ENCODE measurements at regions not wholly inside any gene's neighbourhood (a gene's known extent, or its start where the extent isn't known, plus 50 kb on each side); places are given as distances from the start of the nearest gene placed in this dataset.

- Mint-ChIP-seq H3K4me3 (no peak overlapping the region), H3K27me3 (ENCODE audit: low read depth) (no peaks in the 10 kb centered on the region), H3K36me3 (ENCODE audit: insufficient read depth in 2 of 2) (no peaks in the 10 kb centered on the region), H3K27ac (no peak overlapping the region), H3K4me1 (ENCODE audit: low read depth) (no peaks in the 10 kb centered on the region), H3K9me3 (no peaks in the 10 kb centered on the region)
- ATAC-seq (replicated peaks in 1 of 2) (no peak), DNase-seq (no peak)
Measured at GRCh38 chr5:139733698-139734538, 61.7 kb upstream of the PSD2 start.

- Mint-ChIP-seq H3K36me3 (ENCODE audit: insufficient read depth in 2 of 2) (no peaks in the 10 kb centered on the region), H3K4me1 (ENCODE audit: low read depth) (no peaks in the 10 kb centered on the region), H3K4me3 (no peak overlapping the region), H3K9me3 (no peaks in the 10 kb centered on the region), H3K27me3 (ENCODE audit: low read depth) (no peaks in the 10 kb centered on the region), H3K27ac (no peak overlapping the region)
- ATAC-seq (replicated peaks in 1 of 2) (no peak), DNase-seq (no peak)
Measured at GRCh38 chr5:139734539-139734916, 61.1 kb upstream of the PSD2 start.

GRCh38 chr5:139738193-139739149 is 57.1 kb upstream of the PSD2 start:
- ATAC-seq (replicated peaks in 1 of 2), result no peak

GRCh38 chr5:139739150-139739974 is 56.2 kb upstream of the PSD2 start:
- DNase-seq (no peak), ATAC-seq (replicated peaks in 1 of 2) (no peak)
- Mint-ChIP-seq H3K9me3 (no peaks in the 10 kb centered on the region), H3K4me3 (no peak overlapping the region), H3K27ac (no peak overlapping the region), H3K4me1 (ENCODE audit: low read depth) (peaks cover 8% of the 10 kb centered on the region), H3K27me3 (ENCODE audit: low read depth) (no peaks in the 10 kb centered on the region), H3K36me3 (ENCODE audit: insufficient read depth in 2 of 2) (no peaks in the 10 kb centered on the region)

More at GRCh38 chr5:139738193-139739149, 57.1 kb upstream of the PSD2 start:
- Mint-ChIP-seq H3K9me3 (no peaks in the 10 kb centered on the region), H3K36me3 (ENCODE audit: insufficient read depth in 2 of 2) (no peaks in the 10 kb centered on the region), H3K4me3 (no peak overlapping the region), H3K27me3 (ENCODE audit: low read depth) (no peaks in the 10 kb centered on the region), H3K27ac (no peak overlapping the region), H3K4me1 (ENCODE audit: low read depth) (peaks cover 5% of the 10 kb centered on the region)
- DNase-seq, result no peak

- Mint-ChIP-seq H3K4me1 (ENCODE audit: low read depth) (peaks cover 8% of the 10 kb centered on the region), H3K9me3 (no peaks in the 10 kb centered on the region), H3K36me3 (ENCODE audit: insufficient read depth in 2 of 2) (no peaks in the 10 kb centered on the region), H3K27me3 (ENCODE audit: low read depth) (no peaks in the 10 kb centered on the region), H3K4me3 (no peak overlapping the region), H3K27ac (no peak overlapping the region)
- DNase-seq (no peak), ATAC-seq (replicated peaks in 1 of 2) (no peak)
Measured at GRCh38 chr5:139740138-139740991, 55.2 kb upstream of the PSD2 start.

- DNase-seq (no peak), ATAC-seq (replicated peaks in 1 of 2) (no peak)
- Mint-ChIP-seq H3K27ac (no peak overlapping the region), H3K27me3 (ENCODE audit: low read depth) (no peaks in the 10 kb centered on the region), H3K36me3 (ENCODE audit: insufficient read depth in 2 of 2) (no peaks in the 10 kb centered on the region), H3K4me3 (no peak overlapping the region), H3K9me3 (no peaks in the 10 kb centered on the region), H3K4me1 (ENCODE audit: low read depth) (peaks cover 15% of the 10 kb centered on the region)
Measured at GRCh38 chr5:139740992-139741672, 54.5 kb upstream of the PSD2 start.

- Mint-ChIP-seq H3K27ac (no peak overlapping the region), H3K27me3 (ENCODE audit: low read depth) (peaks cover 2% of the 10 kb centered on the region), H3K9me3 (no peaks in the 10 kb centered on the region), H3K4me1 (ENCODE audit: low read depth) (peaks cover 20% of the 10 kb centered on the region), H3K36me3 (ENCODE audit: insufficient read depth in 2 of 2) (no peaks in the 10 kb centered on the region), H3K4me3 (no peak overlapping the region)
- DNase-seq, result no peak
- ATAC-seq (replicated peaks in 1 of 2), result no peak
Measured at GRCh38 chr5:139741823-139742172, 53.8 kb upstream of the PSD2 start.

- H3K4me1 Mint-ChIP-seq (ENCODE audit: low read depth), result peaks cover 25% of the 10 kb centered on the region
- DNase-seq (no peak), ATAC-seq (replicated peaks in 1 of 2) (no peak)
- H3K9me3 Mint-ChIP-seq, result no peaks in the 10 kb centered on the region
- H3K27ac Mint-ChIP-seq, result no peak overlapping the region
- no peaks in the 10 kb centered on the region for H3K36me3 Mint-ChIP-seq (ENCODE audit: insufficient read depth in 2 of 2)
- H3K27me3 Mint-ChIP-seq (ENCODE audit: low read depth), result peaks cover 7% of the 10 kb centered on the region
- H3K4me3 Mint-ChIP-seq, result no peak overlapping the region
Measured at GRCh38 chr5:139742173-139742903, 53.3 kb upstream of the PSD2 start.

GRCh38 chr5:139743001-139743771 is 52.4 kb upstream of the PSD2 start:
- H3K27me3 Mint-ChIP-seq (ENCODE audit: low read depth), result peaks cover 9% of the 10 kb centered on the region
- H3K4me1 Mint-ChIP-seq (ENCODE audit: low read depth), result peaks cover 33% of the 10 kb centered on the region
- DNase-seq (no peak), ATAC-seq (replicated peaks in 1 of 2) (no peak)
- H3K36me3 Mint-ChIP-seq (ENCODE audit: insufficient read depth in 2 of 2), result no peaks in the 10 kb centered on the region
- H3K4me3 Mint-ChIP-seq, result no peak overlapping the region
- H3K9me3 Mint-ChIP-seq, result no peaks in the 10 kb centered on the region
- no peak overlapping the region for H3K27ac Mint-ChIP-seq

GRCh38 chr5:139743804-139744203 is 51.8 kb upstream of the PSD2 start:
- no peak overlapping the region for H3K27ac Mint-ChIP-seq
- no peaks in the 10 kb centered on the region for H3K9me3 Mint-ChIP-seq
- H3K4me3 Mint-ChIP-seq, result no peak overlapping the region
- peaks cover 16% of the 10 kb centered on the region for H3K27me3 Mint-ChIP-seq (ENCODE audit: low read depth)
- ATAC-seq (replicated peaks in 1 of 2) (no peak), DNase-seq (no peak)
- no peaks in the 10 kb centered on the region for H3K36me3 Mint-ChIP-seq (ENCODE audit: insufficient read depth in 2 of 2)
- H3K4me1 Mint-ChIP-seq (ENCODE audit: low read depth), result peaks cover 38% of the 10 kb centered on the region
